A549 (cell line): ENCODE measurements at regions not wholly inside any gene's neighbourhood (a gene's known extent, or its start where the extent isn't known, plus 50 kb on each side); places are given as distances from the start of the nearest gene placed in this dataset.
A peak's percentile ranks its signal among the peaks of the same experiment; 100 is the strongest.

Source experiments
- ATAC-seq, 2 experiments: fragments of 200-7000 bp in 1 of 2; fragments of >200 bp in 1 of 2; cut with Nextera tagmentation in 1 of 2; cut with Tn5 transposase in 1 of 2; 3 replicates each; pipeline versions ENCODE4 v1.8.0 to v1.9.1; 2018 to 2020; ENCODE audit warnings: mild to moderate bottlenecking in 1 of 2, moderate library complexity in 1 of 2
- CTCF ChIA-PET: fragments of 300-600 bp; sonication (Branson Sonifier 250); formaldehyde crosslinking; extraction: SDS; loops from one replicate; lab custom pipeline; 2021; ENCODE audit warnings: antibody characterized with exemption, inconsistent platforms; lab: Yijun Ruan, JAX
- POLR2A ChIA-PET: fragments of 350-600 bp; formaldehyde crosslinking; extraction: SDS; loops from one replicate; lab custom pipeline; 2021; ENCODE audit warnings: antibody characterized with exemption, inconsistent platforms; lab: Yijun Ruan, JAX
- DNase-seq, 2 experiments: peaks; one replicate each; pipeline versions ENCODE4 v3.0.0 to v3.0.0-alpha.2; 2011 to 2016; ENCODE audit warnings: low read depth in 1 of 2, low spot score in 1 of 2
- FAIRE-seq: peaks from 2 replicates; lab custom pipeline; 2011; peaks lifted over from hg19 to GRCh38; lab: Jason Lieb, UNC
- H3K27ac ChIP-seq, 2 experiments: fragments of >200 bp; sonication (Bioruptor Twin); formaldehyde crosslinking; 3 replicates each; pipeline ENCODE4 v1.5.1; 2016 to 2017
- H3K4me1 ChIP-seq: fragments of >200 bp; sonication (Bioruptor Twin); formaldehyde crosslinking; 3 replicates; pipeline ENCODE4 v1.6.1; 2016
- H3K4me2 ChIP-seq: fragments of >200 bp; sonication (Bioruptor Twin); formaldehyde crosslinking; 3 replicates; pipeline ENCODE4 v1.6.1; 2016
- H3K4me3 ChIP-seq: fragments of >200 bp; sonication (Bioruptor Twin); formaldehyde crosslinking; 3 replicates; pipeline ENCODE4 v1.5.1; 2016
- H3K9me3 ChIP-seq: fragments of >200 bp; sonication (Bioruptor Twin); formaldehyde crosslinking; 3 replicates; pipeline ENCODE4 v1.6.1; 2016
- CEBPB ChIP-seq, 2 experiments: fragments of >200 bp in 1 of 2; sonication (Bioruptor Twin) in 1 of 2; formaldehyde crosslinking in 1 of 2; IDR thresholded peaks; 2 replicates each; pipeline ENCODE4 v1.6.1; 2012 to 2016
- CHD4 ChIP-seq: fragments of 200-600 bp; sonication (generic); IDR thresholded peaks from 2 replicates; pipeline ENCODE4 v1.6.1; 2016; ENCODE audit warnings: antibody characterized with exemption, mild to moderate bottlenecking, borderline replicate concordance
- EHF ChIP-seq: fragments of 250-450 bp; sonication (Bioruptor Pico); IDR thresholded peaks from 2 replicates; pipeline ENCODE4 v1.5.0; 2020; ENCODE audit warnings: mild to moderate bottlenecking
- EHMT2 ChIP-seq: fragments of 200-600 bp; sonication (generic); IDR thresholded peaks from 2 replicates; pipeline ENCODE4 v1.6.1; 2016; ENCODE audit warnings: antibody characterized with exemption, low read depth, mild to moderate bottlenecking, moderate library complexity
- EP300 ChIP-seq, 2 experiments: fragments of >200 bp; sonication (Bioruptor Twin); formaldehyde crosslinking; IDR thresholded peaks; 2 replicates in 1 of 2; 3 replicates in 1 of 2; pipeline ENCODE4 v1.6.1; 2016 to 2017
- FOSB ChIP-seq: fragments of 250-450 bp; sonication (Bioruptor Pico); IDR thresholded peaks from 2 replicates; pipeline ENCODE4 v1.5.0; 2020; ENCODE audit warnings: mild to moderate bottlenecking, moderate library complexity
- FOXS1 ChIP-seq: fragments of 250-450 bp; sonication (Bioruptor Pico); IDR thresholded peaks from 2 replicates; pipeline ENCODE4 v1.5.0; 2020; ENCODE audit warnings: mild to moderate bottlenecking, moderate library complexity
- GATA3 ChIP-seq: IDR thresholded peaks from 2 replicates; pipeline ENCODE4 v1.6.1; 2012; ENCODE audit warnings: borderline replicate concordance
- HOXB5 ChIP-seq: fragments of 250-450 bp; sonication (Bioruptor Pico); IDR thresholded peaks from 2 replicates; pipeline ENCODE4 v1.5.0; 2020; ENCODE audit warnings: mild to moderate bottlenecking, moderate library complexity
- JUN ChIP-seq, 2 experiments: fragments of >200 bp; sonication (Bioruptor Twin); formaldehyde crosslinking; IDR thresholded peaks; 2 replicates in 1 of 2; 3 replicates in 1 of 2; pipeline ENCODE4 v1.6.1; 2016 to 2017
- MAZ ChIP-seq: fragments of 150-350 bp; IDR thresholded peaks from 2 replicates; pipeline ENCODE4 v1.6.1; 2014; ENCODE audit warnings: antibody characterized with exemption, low read depth, low read length, borderline replicate concordance
- MYC ChIP-seq: IDR thresholded peaks from 2 replicates; pipeline ENCODE4 v1.6.1; 2012; ENCODE audit warnings: mild to moderate bottlenecking, inconsistent platforms, low read length, improper control_type of control experiment, borderline replicate concordance
- NFE2L2 ChIP-seq: fragments of 150-350 bp; conservative IDR thresholded peaks from 2 replicates; pipeline ENCODE4 v1.6.1; 2014; ENCODE audit warnings: low read length
- POLR2A ChIP-seq: IDR thresholded peaks from 2 replicates; pipeline ENCODE4 v1.6.1; 2012; ENCODE audit warnings: mild to moderate bottlenecking, low read length
- POLR2AphosphoS2 ChIP-seq: conservative IDR thresholded peaks from 2 replicates; pipeline ENCODE4 v1.6.1; 2012; ENCODE audit warnings: low read length, improper control_type of control experiment, inconsistent platforms
- RCOR1 ChIP-seq: fragments of 150-350 bp; IDR thresholded peaks from 2 replicates; pipeline ENCODE4 v1.6.1; 2014; ENCODE audit warnings: antibody characterized with exemption, low read length, low read depth
- RNF2 ChIP-seq: fragments of 200-600 bp; sonication (generic); IDR thresholded peaks from 2 replicates; pipeline ENCODE4 v1.6.1; 2016; ENCODE audit warnings: low read depth, mild to moderate bottlenecking, antibody characterized with exemption, moderate library complexity, borderline replicate concordance
- SMC3 ChIP-seq: fragments of >200 bp; sonication (Bioruptor Twin); formaldehyde crosslinking; IDR thresholded peaks from 3 replicates; pipeline ENCODE4 v1.6.1; 2018; ENCODE audit warnings: inconsistent platforms
- SREBF2 ChIP-seq: fragments of 450-650 bp; IDR thresholded peaks from 2 replicates; pipeline ENCODE4 v1.6.1; 2014; ENCODE audit warnings: mild to moderate bottlenecking, moderate library complexity
- WGBS: methylation state at CpG from one replicate; pipeline ENCODE4 v1.1.6; 2017; ENCODE audit errors: missing lambda C conversion rate; 5-methylcytosine and 5-hydroxymethylcytosine counted together
- TF ChIP-seq, protein P1 (sequence below): fragments of 200-600 bp; sonication (generic); IDR thresholded peaks from 2 replicates; pipeline ENCODE4 v1.6.1; 2016; ENCODE audit warnings: antibody characterized with exemption, mild to moderate bottlenecking, moderate library complexity
- TF ChIP-seq, protein P2 (sequence below): fragments of 250-450 bp; sonication (Bioruptor Pico); IDR thresholded peaks from 2 replicates; pipeline ENCODE4 v1.5.0; 2021; ENCODE audit warnings: mild to moderate bottlenecking, moderate library complexity, borderline replicate concordance
- TF ChIP-seq, protein P3 (sequence below): IDR thresholded peaks from 2 replicates; pipeline ENCODE4 v1.6.1; 2012
- TF ChIP-seq, protein P4 (sequence below): IDR thresholded peaks from 2 replicates; pipeline ENCODE4 v1.6.1; 2012; ENCODE audit warnings: low read depth, borderline replicate concordance

DNA sequence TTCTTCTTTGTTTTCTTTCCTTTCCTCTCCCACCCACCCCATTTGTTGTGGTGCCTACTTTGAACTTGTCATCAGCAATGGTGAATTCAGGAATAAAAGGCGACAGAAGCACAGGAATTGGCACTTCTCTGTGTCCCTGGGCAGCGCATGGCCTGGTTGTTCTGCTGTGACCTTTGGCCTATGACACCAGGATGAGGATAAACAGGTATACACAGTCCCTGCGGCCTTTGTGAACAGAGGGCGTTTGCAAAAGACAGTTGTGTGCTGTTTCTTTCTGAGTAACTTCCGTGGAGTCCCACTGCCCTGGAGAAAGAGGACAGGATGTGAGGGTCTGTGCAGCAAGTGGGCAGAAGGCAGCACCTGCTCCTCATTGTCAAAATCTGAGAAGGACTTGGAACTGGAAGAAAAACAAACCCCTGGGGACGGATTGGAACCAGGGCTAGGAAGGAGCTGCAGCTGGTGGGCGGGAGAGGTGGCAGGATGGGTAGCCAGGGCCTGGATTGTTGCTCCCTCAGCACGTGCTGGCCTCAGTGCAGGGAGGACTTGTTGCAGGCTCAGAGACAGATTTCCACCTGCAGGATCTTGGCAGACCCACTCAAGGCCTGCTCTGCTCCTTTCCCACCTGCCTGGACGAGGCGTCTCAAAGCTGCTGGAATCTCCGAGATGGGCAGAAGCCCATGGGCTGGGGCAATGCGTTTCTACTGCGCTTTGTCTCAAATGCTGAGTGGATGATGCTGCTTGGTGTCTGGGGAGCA, 159.5 kb downstream of the ACKR3 start (continued):
- no peak for TF ChIP-seq SREBF2
- TF ChIP-seq GATA3, result no peak
- TF ChIP-seq, all 56 proteins: peak for 0

DNA sequence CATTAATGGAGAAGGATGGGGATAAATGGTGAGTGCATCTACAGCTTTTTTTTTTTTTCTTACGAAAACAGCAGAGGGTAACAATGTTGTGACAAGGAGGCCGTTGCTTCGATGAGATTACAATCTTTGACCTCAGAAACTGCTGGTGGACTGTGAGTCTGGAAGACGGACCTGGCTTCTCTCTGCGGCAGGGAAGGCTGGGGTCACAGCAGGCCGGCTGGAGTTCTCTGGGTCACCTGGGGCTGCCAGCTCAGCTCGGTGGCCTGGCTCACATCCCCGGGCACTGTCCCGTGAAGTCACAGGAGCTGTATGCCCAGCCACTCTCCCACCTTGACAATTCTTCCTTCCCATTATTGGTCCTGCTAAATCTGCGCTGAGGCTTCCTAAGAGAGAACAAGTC, 160.8 kb downstream of the ACKR3 start:
- peak overlapping the region in 1 of 2 experiments; percentile 79; a peak in 3 of 6 replicates for H3K27ac ChIP-seq
- H3K4me3 ChIP-seq, result no peak overlapping the region
- no peak for DNase-seq
- TF ChIP-seq EHF (CRISPR knock-in tag), result no peak
- no peak for TF ChIP-seq HOXB5 (CRISPR knock-in tag)
- no peak for TF ChIP-seq FOSB (CRISPR knock-in tag)
- TF ChIP-seq POLR2AphosphoS2, result no peak
- TF ChIP-seq, protein P1, sequence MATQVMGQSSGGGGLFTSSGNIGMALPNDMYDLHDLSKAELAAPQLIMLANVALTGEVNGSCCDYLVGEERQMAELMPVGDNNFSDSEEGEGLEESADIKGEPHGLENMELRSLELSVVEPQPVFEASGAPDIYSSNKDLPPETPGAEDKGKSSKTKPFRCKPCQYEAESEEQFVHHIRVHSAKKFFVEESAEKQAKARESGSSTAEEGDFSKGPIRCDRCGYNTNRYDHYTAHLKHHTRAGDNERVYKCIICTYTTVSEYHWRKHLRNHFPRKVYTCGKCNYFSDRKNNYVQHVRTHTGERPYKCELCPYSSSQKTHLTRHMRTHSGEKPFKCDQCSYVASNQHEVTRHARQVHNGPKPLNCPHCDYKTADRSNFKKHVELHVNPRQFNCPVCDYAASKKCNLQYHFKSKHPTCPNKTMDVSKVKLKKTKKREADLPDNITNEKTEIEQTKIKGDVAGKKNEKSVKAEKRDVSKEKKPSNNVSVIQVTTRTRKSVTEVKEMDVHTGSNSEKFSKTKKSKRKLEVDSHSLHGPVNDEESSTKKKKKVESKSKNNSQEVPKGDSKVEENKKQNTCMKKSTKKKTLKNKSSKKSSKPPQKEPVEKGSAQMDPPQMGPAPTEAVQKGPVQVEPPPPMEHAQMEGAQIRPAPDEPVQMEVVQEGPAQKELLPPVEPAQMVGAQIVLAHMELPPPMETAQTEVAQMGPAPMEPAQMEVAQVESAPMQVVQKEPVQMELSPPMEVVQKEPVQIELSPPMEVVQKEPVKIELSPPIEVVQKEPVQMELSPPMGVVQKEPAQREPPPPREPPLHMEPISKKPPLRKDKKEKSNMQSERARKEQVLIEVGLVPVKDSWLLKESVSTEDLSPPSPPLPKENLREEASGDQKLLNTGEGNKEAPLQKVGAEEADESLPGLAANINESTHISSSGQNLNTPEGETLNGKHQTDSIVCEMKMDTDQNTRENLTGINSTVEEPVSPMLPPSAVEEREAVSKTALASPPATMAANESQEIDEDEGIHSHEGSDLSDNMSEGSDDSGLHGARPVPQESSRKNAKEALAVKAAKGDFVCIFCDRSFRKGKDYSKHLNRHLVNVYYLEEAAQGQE, result no peak
- TF ChIP-seq, protein P2, sequence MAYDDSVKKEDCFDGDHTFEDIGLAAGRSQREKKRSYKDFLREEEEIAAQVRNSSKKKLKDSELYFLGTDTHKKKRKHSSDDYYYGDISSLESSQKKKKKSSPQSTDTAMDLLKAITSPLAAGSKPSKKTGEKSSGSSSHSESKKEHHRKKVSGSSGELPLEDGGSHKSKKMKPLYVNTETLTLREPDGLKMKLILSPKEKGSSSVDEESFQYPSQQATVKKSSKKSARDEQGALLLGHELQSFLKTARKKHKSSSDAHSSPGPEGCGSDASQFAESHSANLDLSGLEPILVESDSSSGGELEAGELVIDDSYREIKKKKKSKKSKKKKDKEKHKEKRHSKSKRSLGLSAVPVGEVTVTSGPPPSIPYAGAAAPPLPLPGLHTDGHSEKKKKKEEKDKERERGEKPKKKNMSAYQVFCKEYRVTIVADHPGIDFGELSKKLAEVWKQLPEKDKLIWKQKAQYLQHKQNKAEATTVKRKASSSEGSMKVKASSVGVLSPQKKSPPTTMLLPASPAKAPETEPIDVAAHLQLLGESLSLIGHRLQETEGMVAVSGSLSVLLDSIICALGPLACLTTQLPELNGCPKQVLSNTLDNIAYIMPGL, result no peak
- no peak for TF ChIP-seq MYC
- no peak for TF ChIP-seq EP300 (IDR thresholded peaks at IDR 0.05)
- no peak for TF ChIP-seq MAZ
- no peak for TF ChIP-seq POLR2A
- no peak for TF ChIP-seq RNF2
- TF ChIP-seq RCOR1, result no peak
- TF ChIP-seq CEBPB (IDR thresholded peaks at IDR 0.05), result no peak
- TF ChIP-seq FOXS1 (CRISPR knock-in tag), result no peak
- TF ChIP-seq EHMT2, result no peak
- 90% methylated on average over 10 of the region's 10 CpGs for WGBS
- no peak for ATAC-seq
- no peak for FAIRE-seq
- H3K4me2 ChIP-seq, result no peak overlapping the region
- peaks cover 15% of the 10 kb centered on the region for H3K4me1 ChIP-seq
- POLR2A ChIA-PET, result interaction anchor here (0.6 kb wide), 1 partner anchor 40 kb away, joined by 3 read pairs; no protein-coding TSS in a partner anchor
- H3K9me3 ChIP-seq, result no peaks in the 10 kb centered on the region
- CTCF ChIA-PET, result interaction anchor here (0.8 kb wide), 1 partner anchor 14 kb away, joined by 3 read pairs; no protein-coding TSS in a partner anchor

DNA sequence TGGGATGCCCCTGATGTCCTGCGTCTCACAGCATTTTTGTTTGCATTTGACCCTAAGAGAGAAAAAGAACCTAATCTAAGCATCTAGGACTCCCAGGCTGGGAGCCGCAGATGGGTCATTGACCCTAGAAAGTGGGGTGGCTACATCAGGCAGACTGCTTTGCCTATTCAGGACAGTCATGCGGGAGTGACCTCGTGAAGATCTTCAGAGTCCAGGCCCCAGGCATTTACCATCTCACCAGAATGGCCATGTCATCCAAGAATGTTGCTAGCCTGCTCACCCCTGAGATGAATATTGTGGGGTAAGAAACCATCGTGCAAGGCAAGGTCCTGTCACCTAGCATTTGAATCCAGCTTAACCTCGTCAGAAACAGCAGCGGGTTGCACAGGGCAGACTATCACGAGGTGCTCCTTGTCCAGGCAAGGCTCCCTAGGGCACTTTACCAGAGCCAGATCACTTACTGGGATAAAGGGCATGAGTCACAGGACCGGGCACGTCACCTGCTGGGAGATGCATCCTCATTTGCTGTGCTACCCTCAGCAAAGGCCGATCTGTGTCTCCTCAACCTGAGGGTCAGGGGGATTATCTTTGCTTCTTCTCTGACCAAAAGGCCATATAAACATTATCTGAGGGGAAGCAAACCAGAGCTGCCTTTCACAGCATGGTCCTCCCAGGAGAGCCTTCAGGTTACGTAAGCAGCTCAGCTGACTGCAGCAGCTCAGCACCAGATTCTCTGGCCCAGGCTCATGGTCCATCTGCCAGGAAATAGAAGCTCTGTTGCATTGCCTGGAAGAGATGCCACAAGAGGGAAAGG, 162.3 kb downstream of the ACKR3 start:
- POLR2A ChIA-PET, result interaction anchor here (1.3 kb wide), 1 partner anchor 14 kb away, joined by 7 read pairs; no protein-coding TSS in a partner anchor
- 61% methylated on average over 12 of the region's 12 CpGs for WGBS

More for the DNA sequence above, 162.3 kb downstream of the ACKR3 start:
- DNase-seq (peak; percentile 10 to 36), FAIRE-seq (no peak), ATAC-seq (peak; percentile 84 to 90)
- Histone ChIP-seq H3K4me3 (no peak overlapping the region), H3K27ac (peak overlapping the region; percentile 43 to 79), H3K9me3 (no peaks in the 10 kb centered on the region), H3K4me1 (peaks cover 15% of the 10 kb centered on the region), H3K4me2 (peak overlapping the region; percentile 37; the same call in 2 of the 3 replicates)
- peak in 1 of 2 experiments; percentile 14; a peak in 1 of 5 replicates for TF ChIP-seq EP300 (IDR thresholded peaks at IDR 0.05)
- no peak for TF ChIP-seq NFE2L2
- TF ChIP-seq, protein P3, sequence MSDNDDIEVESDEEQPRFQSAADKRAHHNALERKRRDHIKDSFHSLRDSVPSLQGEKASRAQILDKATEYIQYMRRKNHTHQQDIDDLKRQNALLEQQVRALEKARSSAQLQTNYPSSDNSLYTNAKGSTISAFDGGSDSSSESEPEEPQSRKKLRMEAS, result peak; percentile 39; the same call in 1 of the 2 replicates
- TF ChIP-seq CHD4, result no peak
- TF ChIP-seq, protein P4, sequence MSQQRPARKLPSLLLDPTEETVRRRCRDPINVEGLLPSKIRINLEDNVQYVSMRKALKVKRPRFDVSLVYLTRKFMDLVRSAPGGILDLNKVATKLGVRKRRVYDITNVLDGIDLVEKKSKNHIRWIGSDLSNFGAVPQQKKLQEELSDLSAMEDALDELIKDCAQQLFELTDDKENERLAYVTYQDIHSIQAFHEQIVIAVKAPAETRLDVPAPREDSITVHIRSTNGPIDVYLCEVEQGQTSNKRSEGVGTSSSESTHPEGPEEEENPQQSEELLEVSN, result 0 out of 2 replicates have a peak, but pooled peaks have one; percentile 35
- TF ChIP-seq CEBPB (IDR thresholded peaks at IDR 0.05), result peak; percentile 20 to 44; a peak in 1 of 4 replicates
- TF ChIP-seq SMC3, result 0 out of 3 replicates have a peak, but pooled peaks have one; percentile 9
- TF ChIP-seq JUN (IDR thresholded peaks at IDR 0.05), result peak in 1 of 2 experiments; percentile 12; a peak in 1 of 5 replicates
- no peak for TF ChIP-seq POLR2A
- TF ChIP-seq EHF (CRISPR knock-in tag), result no peak
- CTCF ChIA-PET, result no interaction called here
